ENCODE measurements at regions not wholly inside any gene's neighbourhood (a gene's known extent, or its start where the extent isn't known, plus 50 kb on each side); places are given as distances from the start of the nearest gene placed in this dataset.

DNA sequence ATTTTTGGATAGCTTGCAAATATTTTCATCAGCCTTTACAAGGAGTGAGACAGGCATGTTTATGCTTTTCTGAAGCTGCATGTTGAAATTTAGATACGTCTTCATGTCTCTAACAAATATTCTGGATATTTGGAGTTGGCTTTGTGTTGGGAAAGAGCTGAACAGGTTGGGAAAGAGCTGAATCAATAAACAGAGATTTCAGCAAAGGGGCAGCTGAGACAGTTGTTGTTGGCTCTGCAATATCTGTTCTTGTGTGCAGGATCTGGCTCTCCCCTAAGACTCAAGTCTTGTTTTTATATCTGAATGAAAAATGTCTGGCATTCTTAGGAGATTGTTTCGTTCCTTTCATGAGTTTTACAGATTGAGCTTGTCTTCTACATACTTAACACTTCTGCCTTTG lies 1444.5 kb downstream of the NLGN4Y start:
- TF ChIP-seq, protein P1, sequence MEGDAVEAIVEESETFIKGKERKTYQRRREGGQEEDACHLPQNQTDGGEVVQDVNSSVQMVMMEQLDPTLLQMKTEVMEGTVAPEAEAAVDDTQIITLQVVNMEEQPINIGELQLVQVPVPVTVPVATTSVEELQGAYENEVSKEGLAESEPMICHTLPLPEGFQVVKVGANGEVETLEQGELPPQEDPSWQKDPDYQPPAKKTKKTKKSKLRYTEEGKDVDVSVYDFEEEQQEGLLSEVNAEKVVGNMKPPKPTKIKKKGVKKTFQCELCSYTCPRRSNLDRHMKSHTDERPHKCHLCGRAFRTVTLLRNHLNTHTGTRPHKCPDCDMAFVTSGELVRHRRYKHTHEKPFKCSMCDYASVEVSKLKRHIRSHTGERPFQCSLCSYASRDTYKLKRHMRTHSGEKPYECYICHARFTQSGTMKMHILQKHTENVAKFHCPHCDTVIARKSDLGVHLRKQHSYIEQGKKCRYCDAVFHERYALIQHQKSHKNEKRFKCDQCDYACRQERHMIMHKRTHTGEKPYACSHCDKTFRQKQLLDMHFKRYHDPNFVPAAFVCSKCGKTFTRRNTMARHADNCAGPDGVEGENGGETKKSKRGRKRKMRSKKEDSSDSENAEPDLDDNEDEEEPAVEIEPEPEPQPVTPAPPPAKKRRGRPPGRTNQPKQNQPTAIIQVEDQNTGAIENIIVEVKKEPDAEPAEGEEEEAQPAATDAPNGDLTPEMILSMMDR (IDR thresholded peaks at IDR 0.05): no peak
- no peak for TF ChIP-seq POLR2A (IDR thresholded peaks at IDR 0.05)

Data from right lobe of liver (tissue), 4 donors.